Lower lobe of right lung (tissue), 2 donors: ENCODE measurements at regions not wholly inside any gene's neighbourhood (a gene's known extent, or its start where the extent isn't known, plus 50 kb on each side); places are given as distances from the start of the nearest gene placed in this dataset.

Experiments used
- ATAC-seq, 2 donors: fragments of 200-7000 bp; cut with Tn5 transposase; one replicate each; pipeline ENCODE4 v1.9.1; 2020 to 2022; ENCODE audit warnings: mild to moderate bottlenecking in 2 of 2, moderate library complexity in 2 of 2
- DNase-seq: peaks from one replicate; pipeline ENCODE4 v3.0.0-alpha.2; 2020
- H3K27ac ChIP-seq: fragments of 200-600 bp; one replicate; pipeline ENCODE4 v1.8.0; 2022
- H3K27me3 ChIP-seq: fragments of 200-600 bp; one replicate; pipeline ENCODE4 v1.8.0; 2022; ENCODE audit warnings: low read depth
- H3K36me3 ChIP-seq: fragments of 200-600 bp; one replicate; pipeline ENCODE4 v1.8.0; 2022; ENCODE audit warnings: mild to moderate bottlenecking
- H3K4me1 ChIP-seq: fragments of 200-600 bp; one replicate; pipeline ENCODE4 v1.8.0; 2022
- H3K4me3 ChIP-seq: fragments of 200-600 bp; one replicate; pipeline ENCODE4 v1.8.0; 2022; ENCODE audit warnings: mild to moderate bottlenecking
- H3K9me3 ChIP-seq: fragments of 200-600 bp; one replicate; pipeline ENCODE4 v1.8.0; 2022
- intact Hi-C: fragments of 100-400 bp; cut with DNase I; formaldehyde crosslinking; loops from one replicate; pipeline ENCODE4 v1.11.0; 2022
- TF ChIP-seq, protein P1 (sequence below): fragments of 200-600 bp; IDR thresholded peaks from one replicate; pipeline ENCODE4 v1.8.0; 2022; ENCODE audit warnings: antibody characterized with exemption, mild to moderate bottlenecking
- donor health status: DM: no; HTN: yes; CAD: no; lungs with severe emphysema.

- no peak for DNase-seq
- H3K4me3 ChIP-seq = no peak overlapping the region
- H3K9me3 ChIP-seq = no peaks in the 10 kb centered on the region
- no peak for ATAC-seq
- H3K27me3 ChIP-seq = no peaks in the 10 kb centered on the region
- H3K4me1 ChIP-seq = no peaks in the 10 kb centered on the region
- intact Hi-C loops = no loop called here
- TF ChIP-seq, protein P1, sequence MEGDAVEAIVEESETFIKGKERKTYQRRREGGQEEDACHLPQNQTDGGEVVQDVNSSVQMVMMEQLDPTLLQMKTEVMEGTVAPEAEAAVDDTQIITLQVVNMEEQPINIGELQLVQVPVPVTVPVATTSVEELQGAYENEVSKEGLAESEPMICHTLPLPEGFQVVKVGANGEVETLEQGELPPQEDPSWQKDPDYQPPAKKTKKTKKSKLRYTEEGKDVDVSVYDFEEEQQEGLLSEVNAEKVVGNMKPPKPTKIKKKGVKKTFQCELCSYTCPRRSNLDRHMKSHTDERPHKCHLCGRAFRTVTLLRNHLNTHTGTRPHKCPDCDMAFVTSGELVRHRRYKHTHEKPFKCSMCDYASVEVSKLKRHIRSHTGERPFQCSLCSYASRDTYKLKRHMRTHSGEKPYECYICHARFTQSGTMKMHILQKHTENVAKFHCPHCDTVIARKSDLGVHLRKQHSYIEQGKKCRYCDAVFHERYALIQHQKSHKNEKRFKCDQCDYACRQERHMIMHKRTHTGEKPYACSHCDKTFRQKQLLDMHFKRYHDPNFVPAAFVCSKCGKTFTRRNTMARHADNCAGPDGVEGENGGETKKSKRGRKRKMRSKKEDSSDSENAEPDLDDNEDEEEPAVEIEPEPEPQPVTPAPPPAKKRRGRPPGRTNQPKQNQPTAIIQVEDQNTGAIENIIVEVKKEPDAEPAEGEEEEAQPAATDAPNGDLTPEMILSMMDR = no peak
- no peak overlapping the region for H3K27ac ChIP-seq
- no peaks in the 10 kb centered on the region for H3K36me3 ChIP-seq
Observed at GRCh38 chr1:219444474-219444873, 168.4 kb downstream of the ZC3H11B start.

- intact Hi-C loops = no loop called here
- ATAC-seq (no peak), DNase-seq (no peak)
- H3K4me3 ChIP-seq = no peak overlapping the region
- no peaks in the 10 kb centered on the region for H3K9me3 ChIP-seq
- H3K27ac ChIP-seq = no peak overlapping the region
- no peaks in the 10 kb centered on the region for H3K27me3 ChIP-seq
- TF ChIP-seq, protein P1 = no peak
- H3K4me1 ChIP-seq = no peaks in the 10 kb centered on the region
- no peaks in the 10 kb centered on the region for H3K36me3 ChIP-seq
Observed at GRCh38 chr1:219443763-219444162, 169.1 kb downstream of the ZC3H11B start.

GRCh38 chr1:219442611-219443061 is 170.3 kb downstream of the ZC3H11B start:
- H3K9me3 ChIP-seq = no peaks in the 10 kb centered on the region
- DNase-seq (no peak), ATAC-seq (no peak)
- intact Hi-C loops = no loop called here
- H3K4me3 ChIP-seq = no peak overlapping the region
- TF ChIP-seq, protein P1 = no peak
- H3K4me1 ChIP-seq = no peaks in the 10 kb centered on the region
- no peaks in the 10 kb centered on the region for H3K27me3 ChIP-seq
- H3K36me3 ChIP-seq = no peaks in the 10 kb centered on the region
- H3K27ac ChIP-seq = no peak overlapping the region

DNA sequence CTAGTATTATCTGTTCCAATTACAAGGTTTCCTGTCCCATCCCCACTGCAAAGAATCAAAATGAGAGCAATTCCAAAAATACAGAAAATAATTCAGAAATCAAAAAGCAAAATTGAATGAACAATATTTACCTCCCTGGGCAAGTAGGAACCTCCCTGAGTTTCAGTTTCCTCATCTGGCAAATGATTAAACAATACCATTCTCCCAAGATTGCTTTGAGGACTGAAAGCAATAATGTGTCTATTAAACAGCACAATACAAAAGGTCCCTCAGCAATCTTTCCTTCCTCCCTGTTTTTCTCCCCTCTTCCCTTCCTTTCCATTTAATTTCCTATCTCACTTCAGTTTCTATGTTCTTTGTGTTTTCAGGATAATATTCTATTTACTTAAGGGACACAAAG is 171.0 kb downstream of the ZC3H11B start:
- ATAC-seq (no peak), DNase-seq (no peak)
- H3K36me3 ChIP-seq = no peaks in the 10 kb centered on the region
- H3K9me3 ChIP-seq = no peaks in the 10 kb centered on the region
- H3K27me3 ChIP-seq = no peaks in the 10 kb centered on the region
- no peaks in the 10 kb centered on the region for H3K4me1 ChIP-seq
- no peak overlapping the region for H3K4me3 ChIP-seq
- no peak overlapping the region for H3K27ac ChIP-seq
- TF ChIP-seq, protein P1 = no peak
- intact Hi-C loops = no loop called here

- H3K27me3 ChIP-seq = no peaks in the 10 kb centered on the region
- intact Hi-C loops = no loop called here
- no peak overlapping the region for H3K27ac ChIP-seq
- ATAC-seq = no peak
- H3K9me3 ChIP-seq = no peaks in the 10 kb centered on the region
- H3K4me1 ChIP-seq = no peaks in the 10 kb centered on the region
- no peak for DNase-seq
- TF ChIP-seq, protein P1 = no peak
- H3K4me3 ChIP-seq = no peak overlapping the region
- H3K36me3 ChIP-seq = no peaks in the 10 kb centered on the region
Observed at GRCh38 chr1:219439376-219439775, 173.5 kb downstream of the ZC3H11B start.

DNA sequence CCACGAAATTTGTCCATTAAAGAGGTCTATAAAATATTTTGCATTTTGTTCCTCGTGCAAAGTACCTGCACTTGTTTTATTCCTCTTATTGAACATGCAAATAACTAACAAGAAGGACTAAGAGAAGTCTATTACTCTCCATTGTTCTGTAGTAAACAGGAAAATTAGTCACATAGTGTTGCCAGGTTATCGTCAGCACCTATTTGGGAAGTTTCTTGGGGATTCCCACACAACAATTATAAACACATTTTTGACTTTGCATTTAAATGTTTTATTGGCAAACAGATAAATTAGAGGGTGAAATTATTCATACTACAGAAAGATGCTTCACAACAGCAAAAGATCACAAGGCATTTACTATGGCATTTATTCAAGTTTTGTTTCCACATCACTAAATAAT is 174.5 kb downstream of the ZC3H11B start:
- DNase-seq = no peak
- TF ChIP-seq, protein P1 = no peak
- Histone ChIP-seq H3K4me1 (no peaks in the 10 kb centered on the region), H3K4me3 (no peak overlapping the region), H3K27ac (no peak overlapping the region), H3K9me3 (no peaks in the 10 kb centered on the region), H3K27me3 (no peaks in the 10 kb centered on the region), H3K36me3 (no peaks in the 10 kb centered on the region)
- intact Hi-C loops = no loop called here
- ATAC-seq = no peak
